ENCODE measurements at regions not wholly inside any gene's neighbourhood (a gene's known extent, or its start where the extent isn't known, plus 50 kb on each side); places are given as distances from the start of the nearest gene placed in this dataset.

- H3K4me3 Mint-ChIP-seq: no peak overlapping the region
- POLR2A ChIA-PET: no interaction called here
- ATAC-seq (no peak), DNase-seq (no peak)
- H3K4me3 ChIP-seq (ENCODE audit: low read length): no peak overlapping the region
- no peaks in the 10 kb centered on the region for H3K9me3 ChIP-seq (ENCODE audit: control insufficient read depth in 2 of 3, low read length in 3 of 3)
- H3K36me3 Mint-ChIP-seq: peaks cover 0 to 2% (median 0%) of the 10 kb centered on the region in 5 donors
- peaks cover 0 to 6% (median 5%) of the 10 kb centered on the region in 7 donors for H3K4me1 Mint-ChIP-seq
- no peak overlapping the region for H3K27ac ChIP-seq (ENCODE audit: low read depth, low read length)
- no peaks in the 10 kb centered on the region for H3K27me3 Mint-ChIP-seq
- no peaks in the 10 kb centered on the region for H3K9me3 Mint-ChIP-seq
- CTCF ChIA-PET: no interaction called here
- H3K27ac Mint-ChIP-seq: no peak overlapping the region
- H3K27me3 ChIP-seq (ENCODE audit: control insufficient read depth in 2 of 2, insufficient read depth in 2 of 2, low read length in 2 of 2): no peaks in the 10 kb centered on the region
- intact Hi-C loops (cut with micrococcal nuclease): no loop called here
- H3K4me1 ChIP-seq (ENCODE audit: control insufficient read depth in 2 of 2, insufficient read depth in 2 of 2, low read length in 2 of 2): no peaks in the 10 kb centered on the region
- no peaks in the 10 kb centered on the region for H3K36me3 ChIP-seq (ENCODE audit: control insufficient read depth in 2 of 3, insufficient read depth in 3 of 3, low read length in 3 of 3)
Observed at GRCh38 chr21:15441992-15442391, 287.8 kb upstream of the USP25 start.

GRCh38 chr21:15442743-15443469, 286.9 kb upstream of the USP25 start:
- Mint-ChIP-seq H3K4me1 (peaks cover 0 to 6% (median 5%) of the 10 kb centered on the region in 7 donors), H3K27me3 (no peaks in the 10 kb centered on the region), H3K27ac (no peak overlapping the region), H3K36me3 (peaks cover 0 to 2% (median 0%) of the 10 kb centered on the region in 5 donors), H3K4me3 (no peak overlapping the region), H3K9me3 (peaks cover 0 to 4% (median 0%) of the 10 kb centered on the region in 11 donors)
- Histone ChIP-seq H3K36me3 (ENCODE audit: control insufficient read depth in 2 of 3, insufficient read depth in 3 of 3, low read length in 3 of 3) (no peaks in the 10 kb centered on the region), H3K4me3 (ENCODE audit: low read length) (no peak overlapping the region), H3K4me1 (ENCODE audit: control insufficient read depth in 2 of 2, insufficient read depth in 2 of 2, low read length in 2 of 2) (no peaks in the 10 kb centered on the region), H3K9me3 (ENCODE audit: control insufficient read depth in 2 of 3, low read length in 3 of 3) (no peaks in the 10 kb centered on the region), H3K27ac (ENCODE audit: low read depth, low read length) (no peak overlapping the region), H3K27me3 (ENCODE audit: control insufficient read depth in 2 of 2, insufficient read depth in 2 of 2, low read length in 2 of 2) (no peaks in the 10 kb centered on the region)
- no peak for ATAC-seq
- ChIA-PET CTCF (no interaction called here), POLR2A (no interaction called here)
- no peak for DNase-seq
- intact Hi-C loops (cut with micrococcal nuclease): no loop called here

- H3K27me3 Mint-ChIP-seq: no peaks in the 10 kb centered on the region
- H3K27ac Mint-ChIP-seq: peak overlapping the region in 1 of 9 donors; percentile 3
- ATAC-seq (no peak), DNase-seq (no peak)
- H3K9me3 ChIP-seq (ENCODE audit: control insufficient read depth in 2 of 3, low read length in 3 of 3): no peaks in the 10 kb centered on the region
- peaks cover 0 to 1% (median 0%) of the 10 kb centered on the region in 5 donors for H3K36me3 Mint-ChIP-seq
- H3K4me3 Mint-ChIP-seq: no peak overlapping the region
- H3K4me1 Mint-ChIP-seq: peaks cover 0 to 6% (median 4%) of the 10 kb centered on the region in 7 donors
- intact Hi-C loops (cut with micrococcal nuclease): no loop called here
- no peaks in the 10 kb centered on the region for H3K4me1 ChIP-seq (ENCODE audit: control insufficient read depth in 2 of 2, insufficient read depth in 2 of 2, low read length in 2 of 2)
- H3K9me3 Mint-ChIP-seq: peaks cover 0 to 9% (median 0%) of the 10 kb centered on the region in 11 donors
- H3K27me3 ChIP-seq (ENCODE audit: control insufficient read depth in 2 of 2, insufficient read depth in 2 of 2, low read length in 2 of 2): no peaks in the 10 kb centered on the region
- H3K4me3 ChIP-seq (ENCODE audit: low read length): no peak overlapping the region
- no peak overlapping the region for H3K27ac ChIP-seq (ENCODE audit: low read depth, low read length)
- no peaks in the 10 kb centered on the region for H3K36me3 ChIP-seq (ENCODE audit: control insufficient read depth in 2 of 3, insufficient read depth in 3 of 3, low read length in 3 of 3)
- POLR2A ChIA-PET: no interaction called here
- CTCF ChIA-PET: no interaction called here
Observed at GRCh38 chr21:15443740-15444117, 286.1 kb upstream of the USP25 start.

GRCh38 chr21:15444118-15444960, 285.4 kb upstream of the USP25 start:
- no peak for ATAC-seq
- CTCF ChIA-PET: no interaction called here

GRCh38 chr21:15445327-15445726, 284.5 kb upstream of the USP25 start:
- Histone ChIP-seq H3K36me3 (ENCODE audit: control insufficient read depth in 2 of 3, insufficient read depth in 3 of 3, low read length in 3 of 3) (no peaks in the 10 kb centered on the region), H3K9me3 (ENCODE audit: control insufficient read depth in 2 of 3, low read length in 3 of 3) (no peaks in the 10 kb centered on the region), H3K27me3 (ENCODE audit: control insufficient read depth in 2 of 2, insufficient read depth in 2 of 2, low read length in 2 of 2) (no peaks in the 10 kb centered on the region), H3K27ac (ENCODE audit: low read depth, low read length) (no peak overlapping the region), H3K4me3 (ENCODE audit: low read length) (no peak overlapping the region), H3K4me1 (ENCODE audit: control insufficient read depth in 2 of 2, insufficient read depth in 2 of 2, low read length in 2 of 2) (no peaks in the 10 kb centered on the region)
- H3K36me3 Mint-ChIP-seq: peaks cover 0 to 5% (median 0%) of the 10 kb centered on the region in 5 donors
- ChIA-PET POLR2A (no interaction called here), CTCF (no interaction called here)
- no peak for DNase-seq
- peaks cover 0 to 15% (median 2%) of the 10 kb centered on the region in 11 donors for H3K9me3 Mint-ChIP-seq
- peak; percentile 65 for ATAC-seq
- H3K4me1 Mint-ChIP-seq: peaks cover 0 to 6% (median 4%) of the 10 kb centered on the region in 7 donors
- intact Hi-C loops (cut with micrococcal nuclease): no loop called here
- no peak overlapping the region for H3K4me3 Mint-ChIP-seq
- H3K27me3 Mint-ChIP-seq: no peaks in the 10 kb centered on the region
- H3K27ac Mint-ChIP-seq: no peak overlapping the region

More at GRCh38 chr21:15444118-15444960, 285.4 kb upstream of the USP25 start:
- H3K27ac Mint-ChIP-seq: no peak overlapping the region
- intact Hi-C loops (cut with micrococcal nuclease): no loop called here
- H3K36me3 Mint-ChIP-seq: peaks cover 0 to 5% (median 0%) of the 10 kb centered on the region in 5 donors
- Histone ChIP-seq H3K4me3 (ENCODE audit: low read length) (no peak overlapping the region), H3K36me3 (ENCODE audit: control insufficient read depth in 2 of 3, insufficient read depth in 3 of 3, low read length in 3 of 3) (no peaks in the 10 kb centered on the region), H3K27ac (ENCODE audit: low read depth, low read length) (no peak overlapping the region), H3K4me1 (ENCODE audit: control insufficient read depth in 2 of 2, insufficient read depth in 2 of 2, low read length in 2 of 2) (no peaks in the 10 kb centered on the region), H3K9me3 (ENCODE audit: control insufficient read depth in 2 of 3, low read length in 3 of 3) (no peaks in the 10 kb centered on the region), H3K27me3 (ENCODE audit: control insufficient read depth in 2 of 2, insufficient read depth in 2 of 2, low read length in 2 of 2) (no peaks in the 10 kb centered on the region)
- DNase-seq: no peak
- H3K4me1 Mint-ChIP-seq: peaks cover 0 to 6% (median 4%) of the 10 kb centered on the region in 7 donors
- no peaks in the 10 kb centered on the region for H3K27me3 Mint-ChIP-seq
- peaks cover 0 to 15% (median 2%) of the 10 kb centered on the region in 11 donors for H3K9me3 Mint-ChIP-seq
- H3K4me3 Mint-ChIP-seq: no peak overlapping the region
- POLR2A ChIA-PET: no interaction called here

GRCh38 chr21:15446223-15446622, 283.6 kb upstream of the USP25 start:
- POLR2A ChIA-PET: no interaction called here
- Histone ChIP-seq H3K9me3 (ENCODE audit: control insufficient read depth in 2 of 3, low read length in 3 of 3) (no peaks in the 10 kb centered on the region), H3K36me3 (ENCODE audit: control insufficient read depth in 2 of 3, insufficient read depth in 3 of 3, low read length in 3 of 3) (no peaks in the 10 kb centered on the region), H3K27ac (ENCODE audit: low read depth, low read length) (no peak overlapping the region), H3K4me3 (ENCODE audit: low read length) (no peak overlapping the region), H3K4me1 (ENCODE audit: control insufficient read depth in 2 of 2, insufficient read depth in 2 of 2, low read length in 2 of 2) (no peaks in the 10 kb centered on the region), H3K27me3 (ENCODE audit: control insufficient read depth in 2 of 2, insufficient read depth in 2 of 2, low read length in 2 of 2) (no peaks in the 10 kb centered on the region)
- intact Hi-C loops (cut with micrococcal nuclease): no loop called here
- CTCF ChIA-PET: no interaction called here
- Mint-ChIP-seq H3K9me3 (peaks cover 0 to 15% (median 2%) of the 10 kb centered on the region in 11 donors), H3K27me3 (no peaks in the 10 kb centered on the region), H3K4me1 (peaks cover 0 to 3% (median 0%) of the 10 kb centered on the region in 7 donors), H3K36me3 (peaks cover 0 to 5% (median 0%) of the 10 kb centered on the region in 5 donors), H3K27ac (no peak overlapping the region), H3K4me3 (no peak overlapping the region)
- ATAC-seq: no peak
- DNase-seq: no peak
